NCI-H748 treated with DMSO at 0.1 percent for 48 hours (cell line): ENCODE measurements at regions not wholly inside any gene's neighbourhood (a gene's known extent, or its start where the extent isn't known, plus 50 kb on each side); places are given as distances from the start of the nearest gene placed in this dataset.
A peak's percentile ranks its signal among the peaks of the same experiment; 100 is the strongest.
"Not testable (repeated sequence)": the region's sequence is repeated elsewhere in the genome, so short reads cannot be mapped to it uniquely, and the experiment has no call there.

Source experiments
- DNase-seq: peaks from one replicate; lab custom pipeline; 2025; lab: John Stamatoyannopoulos, UW

DNA sequence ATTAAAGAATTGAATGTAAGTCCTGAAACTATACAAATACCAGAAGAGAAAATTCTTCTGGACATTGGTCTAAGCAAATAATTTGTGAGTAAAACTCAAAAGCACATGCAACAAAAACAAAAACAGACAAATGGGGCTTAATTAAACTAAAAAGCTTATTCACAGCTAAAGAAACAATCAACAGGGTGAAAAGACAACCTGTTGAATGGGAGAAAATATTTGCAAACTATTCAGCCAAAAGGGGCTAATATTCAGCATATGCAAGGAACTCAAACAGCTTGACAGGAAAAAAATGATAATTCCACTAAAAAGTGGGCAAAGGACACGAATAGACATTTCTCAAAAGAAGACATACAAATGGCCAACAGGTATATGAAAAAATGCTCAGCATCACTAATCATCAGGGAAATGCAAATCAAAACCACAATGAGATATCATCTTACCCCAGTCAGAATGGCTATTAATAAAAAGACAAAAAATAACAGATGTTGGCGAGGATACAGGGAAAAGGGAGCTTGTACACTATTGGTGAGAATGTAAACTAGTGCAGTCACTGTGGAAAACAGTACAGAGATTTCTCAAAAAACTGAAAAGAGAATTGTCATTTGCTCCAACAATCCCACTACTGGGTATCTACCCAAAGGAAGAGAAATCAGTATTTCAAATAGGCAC, 177.5 kb upstream of the RTL1 start:
- no peak for DNase-seq

DNA sequence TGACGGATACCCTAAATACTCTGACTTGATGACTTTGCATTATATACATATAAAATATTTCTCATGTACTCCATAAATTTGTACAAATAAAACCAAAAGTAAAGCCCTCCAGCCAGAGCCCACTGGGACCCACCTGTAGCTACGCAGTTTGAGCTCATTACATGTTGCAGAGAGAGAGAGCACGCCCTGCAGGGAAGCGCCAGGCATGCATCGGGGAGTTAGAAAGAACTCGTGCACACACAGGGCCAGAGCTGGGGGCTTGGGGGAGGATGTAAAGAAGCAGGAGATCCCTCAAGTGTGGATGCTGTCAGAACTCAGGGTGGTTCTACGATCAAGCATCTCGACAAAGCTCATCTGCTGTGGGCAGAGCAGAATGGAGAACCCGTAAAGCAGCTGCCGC, 178.5 kb upstream of the RTL1 start:
- DNase-seq: no peak

GRCh38 chr14:101082436-101083384, 179.2 kb upstream of the RTL1 start:
- DNase-seq: no peak

DNA sequence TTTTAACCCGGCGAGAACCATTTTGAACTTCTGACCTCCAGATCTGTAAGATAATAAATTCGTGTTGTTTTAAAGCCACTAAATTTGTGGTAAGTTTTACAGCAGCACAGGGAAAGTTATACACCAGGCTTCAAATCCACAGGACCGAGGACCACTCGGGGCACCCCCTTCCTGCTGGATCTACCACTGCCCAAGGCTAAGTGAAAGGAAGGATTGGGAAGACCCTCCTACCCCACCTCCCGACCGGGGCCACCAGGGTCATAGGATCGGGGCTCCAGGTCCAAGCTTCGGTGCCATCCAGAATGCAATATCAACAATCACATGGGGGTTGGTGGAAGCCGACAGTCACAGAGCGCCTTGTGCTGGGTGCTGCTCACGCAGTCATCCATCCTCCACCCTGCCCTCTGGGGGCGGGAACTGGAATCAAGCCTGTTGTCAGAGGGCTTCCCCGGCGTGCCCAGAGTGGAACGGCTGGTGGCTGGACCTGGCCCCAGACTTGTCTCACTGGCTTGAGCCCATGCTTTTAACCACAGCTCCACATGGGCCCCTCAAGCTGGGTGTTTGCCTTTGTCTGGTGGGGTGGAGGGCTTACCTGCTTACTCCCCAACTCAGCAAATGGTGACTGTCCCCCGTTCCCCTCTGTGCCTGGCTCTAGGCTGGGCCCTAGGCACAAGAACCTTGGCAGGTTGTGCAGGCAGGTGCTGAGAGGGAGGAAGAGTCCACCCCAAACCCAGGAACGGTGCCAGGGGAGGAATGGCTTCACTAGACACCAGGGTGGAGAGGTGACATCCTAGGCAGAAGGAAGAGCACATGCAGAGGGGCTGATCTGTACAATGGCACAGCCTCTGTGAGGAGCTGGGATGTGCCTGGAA, 180.3 kb upstream of the RTL1 start:
- no peak for DNase-seq

- DNase-seq: no peak
These were observed 180.9 kb upstream of the RTL1 start for GRCh38 chr14:101084436-101084826.

DNA sequence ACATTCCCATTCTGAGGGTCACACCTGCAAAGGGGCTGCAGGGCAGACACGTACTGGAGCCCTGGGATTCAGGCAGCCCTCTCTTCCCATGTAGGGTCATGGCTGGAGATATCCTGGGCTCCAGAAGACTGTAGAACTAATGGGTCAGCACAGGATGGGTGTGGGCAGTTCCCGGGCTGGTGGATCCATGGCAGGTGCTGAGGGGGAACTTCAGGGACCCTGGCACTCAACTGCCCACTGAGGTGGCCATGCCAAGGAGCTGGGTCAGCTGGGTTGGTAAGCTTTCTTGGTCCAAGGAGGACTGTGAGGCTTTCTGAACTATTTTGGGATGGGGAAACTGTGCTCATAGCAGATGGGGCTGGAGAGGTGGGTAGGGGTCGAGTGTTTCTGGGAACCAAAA, 183.4 kb upstream of the RTL1 start:
- DNase-seq: no peak

DNA sequence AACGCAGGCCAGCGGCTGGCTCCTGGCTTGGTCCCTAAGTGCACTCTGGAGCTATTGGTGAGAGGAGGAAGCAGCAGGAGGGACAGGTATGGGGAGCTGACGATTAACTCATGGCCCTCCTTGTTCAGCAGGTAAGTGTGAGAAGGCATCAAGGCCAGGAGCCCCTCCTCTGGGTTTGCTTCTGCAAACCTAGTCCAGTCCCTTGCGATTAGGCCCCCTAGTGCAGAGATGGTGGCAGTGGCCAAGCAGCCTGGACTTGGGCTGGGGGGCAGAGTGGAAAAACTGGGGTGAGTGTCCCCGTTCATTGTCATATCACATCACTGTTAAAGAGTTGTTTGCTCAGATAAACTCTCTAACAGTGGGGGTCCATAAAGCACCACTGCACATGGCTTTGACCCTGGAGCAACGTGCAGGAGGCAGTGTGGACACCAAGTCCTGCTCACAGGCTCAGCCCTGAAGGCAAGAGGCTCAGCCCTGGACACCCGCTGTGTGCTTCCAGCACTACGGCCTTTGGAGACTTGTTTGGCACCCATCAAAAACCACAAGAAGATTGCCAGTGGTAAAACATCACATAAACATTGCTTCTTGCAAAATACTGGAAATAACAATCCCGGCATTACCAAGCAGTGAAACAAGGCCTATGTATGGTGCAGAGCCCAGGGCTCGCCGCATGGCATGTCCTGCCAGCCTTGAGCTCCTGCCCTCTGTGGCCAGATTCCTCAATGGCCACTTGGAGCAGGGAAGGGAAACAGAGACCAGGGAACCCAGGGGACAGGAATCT, 184.3 kb upstream of the RTL1 start:
- DNase-seq: no peak

DNA sequence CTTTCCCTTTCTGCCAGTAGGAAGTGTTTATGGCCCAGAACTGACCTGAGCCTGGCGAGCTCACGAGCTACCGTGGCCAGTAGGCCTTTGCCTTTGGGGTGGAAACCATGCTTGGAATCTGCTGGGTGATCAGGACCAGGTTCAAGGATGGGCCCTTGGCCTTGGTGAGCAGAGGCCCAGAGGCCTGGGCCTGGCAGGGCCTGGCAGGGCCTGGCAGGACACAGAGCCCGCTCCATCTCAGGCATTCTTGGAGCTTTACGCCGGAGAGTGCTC, 184.8 kb upstream of the RTL1 start:
- no peak for DNase-seq

DNA sequence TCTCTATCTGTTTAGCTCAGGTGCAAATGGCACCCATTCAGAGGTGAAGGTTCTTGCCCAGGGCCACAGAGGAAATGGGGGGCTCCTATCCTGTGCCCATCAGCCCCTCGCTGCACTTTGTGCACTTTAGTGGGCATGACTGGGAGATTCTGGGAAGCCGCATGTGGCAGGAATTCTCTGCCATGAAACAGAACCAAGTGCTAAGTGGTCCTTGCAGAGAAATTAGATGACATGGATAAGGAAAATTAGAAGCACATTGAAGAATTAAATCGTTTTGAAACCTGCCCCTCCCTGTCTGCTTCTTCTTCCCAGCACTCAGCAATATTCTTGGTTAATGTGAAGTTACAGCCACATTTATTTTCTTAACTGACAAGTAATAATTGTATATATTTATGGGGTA, 185.2 kb upstream of the RTL1 start:
- no peak for DNase-seq

- not testable (repeated sequence) for DNase-seq
These were observed 187.0 kb upstream of the RTL1 start for GRCh38 chr14:101090478-101090877.

DNA sequence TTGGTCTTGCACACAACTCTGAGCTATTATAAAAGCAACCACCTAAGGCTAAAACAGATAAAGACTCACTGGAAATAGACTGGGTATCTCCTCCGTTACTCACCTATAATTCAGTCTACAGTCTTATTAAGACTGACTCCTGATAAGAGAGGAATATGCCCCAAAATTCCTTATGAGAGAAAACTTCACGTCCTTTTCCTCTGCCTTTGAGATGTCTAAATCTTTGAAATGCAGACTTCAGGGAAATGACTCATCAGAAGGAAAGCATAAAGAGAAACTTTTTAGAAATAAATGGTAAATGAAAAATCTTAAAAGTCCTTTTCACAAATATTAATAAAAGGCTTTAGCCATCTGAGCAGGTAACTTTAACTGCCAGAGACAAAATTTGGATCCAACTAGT, 187.5 kb upstream of the RTL1 start:
- no peak for DNase-seq

GRCh38 chr14:101094916-101095315, 191.4 kb upstream of the RTL1 start:
- DNase-seq: not testable (repeated sequence)

GRCh38 chr14:101096551-101096950, 193.0 kb upstream of the RTL1 start:
- DNase-seq: no peak

DNA sequence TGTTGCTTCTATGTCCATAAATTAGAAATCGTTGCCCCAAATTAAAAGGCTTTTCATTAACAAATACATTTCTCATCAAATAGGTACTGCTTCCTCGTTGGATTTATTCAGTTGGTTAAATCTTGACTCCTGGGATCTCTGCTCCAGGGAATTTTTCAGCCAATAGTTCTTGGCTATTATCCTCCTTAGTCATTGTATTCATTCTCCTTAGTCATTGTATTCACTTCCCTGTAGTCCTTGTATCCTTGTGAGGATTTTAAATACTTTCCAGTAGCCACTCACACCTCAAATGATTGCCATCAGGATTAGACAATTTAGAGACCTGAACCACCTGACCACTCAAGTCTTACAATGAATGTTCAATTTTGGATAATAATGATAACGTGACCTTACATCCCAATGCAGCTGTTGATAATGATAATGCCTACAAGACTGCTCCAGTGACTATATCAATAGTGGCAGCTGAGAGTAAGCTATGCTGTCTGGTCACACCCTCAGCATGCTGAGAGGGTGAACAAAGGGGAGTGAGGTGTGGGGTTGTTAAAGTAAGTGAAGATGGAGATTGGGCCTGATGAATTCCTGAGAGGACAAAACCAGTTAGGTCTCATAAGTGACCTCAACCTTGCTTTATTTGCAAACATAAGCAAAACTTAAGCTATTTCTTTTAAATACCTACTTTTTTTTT, 193.7 kb upstream of the RTL1 start:
- peak; percentile 86 for DNase-seq

DNA sequence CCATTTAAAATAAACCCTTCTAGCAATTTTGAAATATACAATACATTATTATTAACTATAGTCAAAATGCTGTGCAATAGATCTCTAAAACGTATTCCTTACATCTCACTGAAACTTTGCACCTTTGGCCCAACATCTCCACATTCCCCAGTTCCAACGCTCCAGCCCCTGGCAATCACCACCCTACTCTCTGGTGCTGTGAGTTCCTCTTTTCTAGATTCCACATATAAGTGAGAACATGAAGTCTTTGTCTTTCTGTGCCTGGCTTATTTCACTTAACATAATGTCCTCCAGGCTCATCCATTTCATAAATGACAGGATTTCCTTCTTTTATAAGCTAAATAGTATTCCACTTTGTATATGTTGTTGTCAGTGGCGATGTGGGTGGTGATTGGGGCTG, 194.7 kb upstream of the RTL1 start:
- no peak for DNase-seq

DNA sequence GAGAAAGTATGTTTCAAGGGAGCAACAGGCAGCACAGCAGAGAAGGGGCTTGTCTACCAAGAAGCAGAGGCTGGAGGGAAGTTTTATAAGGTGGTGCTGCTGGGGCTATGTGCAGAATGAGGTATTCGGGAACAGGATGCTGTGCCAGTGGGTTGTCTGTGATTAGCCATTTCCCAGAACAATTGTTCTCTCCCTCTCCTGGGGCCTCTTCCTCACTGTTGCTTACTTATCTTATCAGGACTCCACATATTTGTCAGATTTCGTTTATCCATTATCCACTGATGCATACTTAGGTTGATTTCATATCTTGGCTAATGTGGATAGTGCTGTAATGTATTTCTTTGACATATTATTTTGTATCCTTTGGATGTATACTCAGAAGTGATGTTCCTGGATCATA, 195.1 kb upstream of the RTL1 start:
- no peak for DNase-seq

- no peak for DNase-seq
These were observed 198.0 kb upstream of the RTL1 start for GRCh38 chr14:101101456-101102056.

GRCh38 chr14:101102875-101103274, 199.4 kb upstream of the RTL1 start:
- no peak for DNase-seq

GRCh38 chr14:101103321-101103901, 199.9 kb upstream of the RTL1 start:
- DNase-seq: no peak

DNA sequence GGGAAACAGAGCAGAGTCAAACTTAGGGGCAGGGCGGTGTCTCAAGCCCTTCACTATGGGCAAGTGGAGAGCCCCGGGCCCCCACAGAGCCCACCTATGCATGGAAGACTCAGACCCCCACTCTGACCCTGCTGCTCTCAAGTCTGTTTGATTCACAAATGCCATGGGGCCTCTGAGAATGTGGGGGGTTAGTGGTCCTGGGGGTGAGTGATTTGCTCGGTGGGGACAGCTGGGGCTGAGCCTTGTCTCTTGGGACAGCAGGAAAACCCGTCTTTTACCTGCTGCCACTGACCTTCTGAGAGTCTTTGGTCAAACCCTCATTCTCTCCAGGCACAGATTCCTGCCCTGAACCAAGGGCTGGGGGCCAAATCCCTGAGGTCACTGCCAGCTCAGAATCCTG, 201.0 kb upstream of the RTL1 start:
- DNase-seq: no peak

DNA sequence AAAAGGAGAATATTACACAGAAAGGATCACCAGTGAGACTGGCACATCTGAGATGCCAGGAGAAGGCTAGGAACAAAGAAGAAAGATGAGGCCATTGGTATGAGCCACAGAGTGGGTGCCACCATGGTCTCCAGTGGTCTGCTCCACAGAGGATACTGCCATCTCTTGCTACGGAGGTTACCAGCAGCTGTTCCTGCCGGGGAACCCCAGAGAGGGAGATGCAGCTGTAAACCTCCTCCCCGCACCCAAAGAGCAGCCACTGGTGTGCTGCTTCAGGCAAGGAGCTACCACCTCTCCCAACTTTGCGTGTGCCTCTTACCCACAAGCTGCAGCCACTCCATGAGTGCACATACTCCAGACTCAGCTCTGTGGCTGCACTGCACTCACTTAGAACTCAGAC, 201.5 kb upstream of the RTL1 start:
- no peak for DNase-seq
